NAMALWA (cell line): ENCODE measurements at regions not wholly inside any gene's neighbourhood (a gene's known extent, or its start where the extent isn't known, plus 50 kb on each side); places are given as distances from the start of the nearest gene placed in this dataset.

Experiments
- DNase-seq: peaks from one replicate; pipeline ENCODE4 v3.0.0-alpha.2; 2015; ENCODE audit warnings: low spot score

DNA sequence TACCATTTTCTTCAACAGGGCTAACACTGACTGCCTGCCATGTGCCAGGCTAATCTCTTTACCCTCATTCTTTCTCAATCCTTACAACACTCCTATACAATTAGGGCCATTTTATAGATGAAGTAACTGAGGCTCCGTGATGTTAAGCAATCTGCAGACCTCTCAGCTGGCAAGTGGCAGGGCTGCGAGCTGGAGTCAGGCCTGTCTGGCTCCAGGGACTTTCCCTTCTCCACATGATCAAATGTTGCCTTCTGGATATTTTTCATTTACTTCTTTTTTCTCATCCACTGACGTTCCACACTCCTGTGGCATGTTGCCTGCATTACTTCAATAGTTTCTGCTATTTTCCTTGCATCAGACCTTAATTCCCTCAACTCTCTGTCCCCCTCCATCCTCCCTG lies 55.2 kb upstream of the TAGAP start:
- DNase-seq: no peak

DNA sequence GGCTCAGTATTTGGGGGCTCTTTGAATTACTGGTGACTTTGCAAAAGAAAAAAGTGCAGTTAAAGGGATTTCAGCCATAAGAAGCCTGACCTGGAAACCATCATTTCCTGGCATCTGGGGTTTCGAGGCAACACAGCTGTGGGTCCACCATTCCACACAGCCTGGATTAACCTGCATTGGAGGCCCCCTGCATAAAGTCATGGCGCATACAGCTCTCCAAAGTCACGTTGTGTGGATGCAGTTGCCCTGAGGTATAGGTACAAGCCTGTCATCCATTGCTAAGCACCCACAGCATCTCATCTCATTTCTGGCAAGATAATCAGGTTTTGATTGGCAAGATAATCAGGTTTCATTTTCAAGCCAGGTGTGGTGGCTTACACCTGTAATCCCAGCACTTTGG lies 54.5 kb upstream of the TAGAP start:
- peak; percentile 29 for DNase-seq

DNA sequence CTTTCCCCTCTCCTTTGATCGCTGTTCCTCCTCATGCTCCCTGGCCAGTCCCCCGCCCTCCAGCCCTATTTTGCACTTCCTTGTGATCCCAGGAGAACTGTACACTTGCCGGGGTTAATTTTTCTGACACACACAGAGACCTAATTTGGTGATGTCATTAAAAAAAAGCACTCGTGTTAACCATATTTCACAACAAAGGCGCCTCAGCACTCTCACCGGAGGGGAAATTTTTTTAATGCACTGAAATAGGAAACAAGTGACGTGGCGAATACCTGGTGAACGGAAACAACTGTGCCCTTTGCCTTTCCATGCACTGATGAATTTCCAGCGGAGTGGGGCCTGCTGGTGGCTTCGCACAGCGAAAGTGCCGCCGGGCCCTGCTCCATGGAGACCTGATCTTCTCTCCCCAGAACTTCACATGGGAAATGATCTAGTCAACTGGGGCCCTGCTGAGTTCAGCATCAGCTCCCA lies 53.9 kb upstream of the TAGAP start:
- DNase-seq: peak; percentile 85

DNA sequence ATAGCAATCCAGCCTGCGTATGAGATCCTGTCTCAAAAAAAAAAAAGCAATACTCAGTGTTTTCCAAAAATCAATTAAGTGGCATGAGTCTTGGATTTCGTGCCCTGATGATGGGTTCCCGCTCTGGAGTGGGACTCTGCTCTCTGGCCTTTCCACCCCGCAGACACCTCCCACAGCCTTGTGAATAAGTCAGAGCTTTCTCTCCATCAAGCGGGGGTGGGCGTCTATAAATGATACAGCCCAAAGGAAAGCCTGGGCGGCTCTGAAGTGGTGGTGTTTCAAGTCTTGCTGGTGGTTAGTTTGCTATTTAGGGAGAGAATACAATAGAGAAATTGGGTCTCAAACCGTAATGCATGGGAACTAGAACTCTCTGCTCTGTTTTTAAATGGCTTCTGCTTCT lies 52.5 kb upstream of the TAGAP start:
- DNase-seq: no peak

DNA sequence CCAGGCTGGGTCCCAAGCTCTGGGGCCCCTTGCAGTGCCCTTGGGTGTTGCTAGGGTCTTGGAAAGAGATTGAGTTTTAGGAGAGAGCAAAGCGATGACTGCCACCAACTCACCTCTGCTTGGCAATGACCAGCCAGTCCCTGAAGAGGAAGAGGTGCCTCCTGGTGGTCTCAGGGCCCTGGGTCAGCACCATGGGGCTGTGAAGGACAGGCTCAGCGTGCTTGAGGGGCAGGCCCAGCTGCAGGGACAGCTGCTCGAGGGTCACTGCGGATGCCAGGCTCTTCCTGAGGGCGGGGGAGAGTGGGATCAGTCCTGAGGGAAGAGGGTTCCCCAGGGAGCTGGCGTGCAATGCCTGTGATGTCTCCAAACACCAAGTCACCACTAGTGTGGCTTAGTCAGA lies 50.8 kb upstream of the TAGAP start:
- DNase-seq: peak; percentile 37

DNA sequence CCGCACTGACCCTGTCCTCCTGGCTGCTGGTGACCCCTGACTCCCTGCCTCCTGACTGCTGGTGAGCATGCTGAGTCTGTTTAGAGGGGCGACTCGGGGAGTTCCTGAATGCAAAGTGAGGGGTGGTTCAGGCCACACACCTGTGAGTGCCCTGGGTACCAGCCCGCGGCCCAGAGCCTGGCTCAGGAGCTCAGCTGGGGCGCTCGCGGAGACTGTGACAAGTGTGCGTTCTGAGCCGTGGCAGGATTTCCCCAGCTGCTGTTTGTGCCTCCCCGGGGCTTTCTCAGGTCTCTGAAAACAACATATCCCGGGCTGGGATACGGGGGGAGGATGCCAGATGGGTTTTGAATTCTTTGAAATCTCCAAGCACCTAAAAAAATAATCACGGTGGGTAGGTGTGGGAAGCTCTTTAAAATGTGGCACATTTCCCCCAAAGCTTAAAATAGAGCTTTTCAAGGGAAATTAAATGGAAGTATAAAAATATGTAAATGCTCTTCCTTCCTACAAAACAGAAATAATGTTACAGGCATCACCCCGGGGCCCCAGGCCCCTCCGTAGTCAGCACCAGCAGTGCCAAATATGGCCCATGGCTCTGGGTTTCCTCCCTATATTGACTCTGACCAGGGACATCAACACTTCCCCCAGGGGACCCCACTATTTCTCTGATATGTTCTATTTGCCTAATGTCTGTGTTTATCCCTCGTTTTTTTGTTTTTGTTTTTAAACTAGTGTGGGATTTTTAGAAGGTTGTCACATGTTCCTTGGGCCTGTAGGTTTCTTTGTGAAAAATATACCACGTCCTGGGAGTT lies 49.9 kb upstream of the TAGAP start:
- DNase-seq: peak; percentile 94
